ENCODE measurements at regions not wholly inside any gene's neighbourhood (a gene's known extent, or its start where the extent isn't known, plus 50 kb on each side); places are given as distances from the start of the nearest gene placed in this dataset.

- no peak for DNase-seq
These were observed 476.8 kb upstream of the DEPDC1 start for GRCh38 chr1:68973459-68974244.

GRCh38 chr1:68974447-68974846, 477.6 kb upstream of the DEPDC1 start:
- no peak for DNase-seq

DNA sequence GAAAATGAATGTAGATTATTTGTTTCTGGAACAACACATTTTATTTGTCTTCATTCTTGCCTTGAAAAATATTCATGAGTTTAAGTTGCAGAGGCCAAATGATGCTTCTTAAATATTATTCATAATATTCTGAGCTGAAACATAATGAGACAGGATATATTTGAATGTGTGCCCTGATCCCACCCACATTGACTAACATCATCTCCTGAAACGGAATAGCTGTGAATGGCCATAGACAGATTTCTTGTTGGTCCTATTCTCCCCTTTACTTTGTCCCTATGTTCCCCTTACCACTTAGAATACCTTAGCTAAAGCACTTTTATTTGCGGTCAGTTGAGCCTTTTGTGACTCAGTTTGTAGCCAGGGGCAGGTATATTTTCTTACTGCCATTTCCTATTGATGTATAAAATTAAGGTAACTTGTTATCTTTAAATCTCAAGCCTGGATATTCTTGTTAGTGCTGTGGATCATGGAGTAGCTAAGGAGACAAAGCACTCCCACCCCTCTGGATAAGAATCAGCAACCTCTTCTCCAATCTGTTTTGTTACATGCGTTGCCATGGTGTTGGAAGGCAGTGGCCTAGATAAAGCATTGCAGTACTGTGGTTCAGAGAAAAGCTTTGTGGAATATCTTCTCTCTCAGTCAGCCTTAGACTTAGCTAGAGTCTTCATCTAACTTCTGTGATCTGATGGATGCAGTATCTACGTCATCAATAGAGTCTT, 478.5 kb upstream of the DEPDC1 start:
- DNase-seq: no peak

GRCh38 chr1:68976916-68977610, 480.2 kb upstream of the DEPDC1 start:
- DNase-seq: no peak

DNA sequence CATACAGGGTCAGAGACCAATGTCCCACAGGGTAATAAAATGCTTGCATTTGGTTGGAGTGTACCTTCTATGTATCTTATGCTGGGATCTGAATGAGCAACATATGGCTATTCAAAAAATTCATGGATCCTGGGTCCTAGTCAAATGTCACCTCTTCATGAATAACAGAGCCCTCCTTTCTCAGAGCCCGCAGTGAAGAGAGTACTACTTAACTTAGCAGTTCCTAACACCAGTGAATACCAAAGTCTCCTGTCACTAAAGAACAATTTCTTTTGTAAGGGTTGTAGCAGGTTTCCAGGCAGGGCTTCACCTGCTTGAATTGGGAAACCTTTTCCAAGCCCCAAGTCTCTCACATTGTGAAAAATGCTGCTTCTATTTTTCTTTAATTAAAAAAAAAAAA, 483.0 kb upstream of the DEPDC1 start:
- DNase-seq: no peak

DNA sequence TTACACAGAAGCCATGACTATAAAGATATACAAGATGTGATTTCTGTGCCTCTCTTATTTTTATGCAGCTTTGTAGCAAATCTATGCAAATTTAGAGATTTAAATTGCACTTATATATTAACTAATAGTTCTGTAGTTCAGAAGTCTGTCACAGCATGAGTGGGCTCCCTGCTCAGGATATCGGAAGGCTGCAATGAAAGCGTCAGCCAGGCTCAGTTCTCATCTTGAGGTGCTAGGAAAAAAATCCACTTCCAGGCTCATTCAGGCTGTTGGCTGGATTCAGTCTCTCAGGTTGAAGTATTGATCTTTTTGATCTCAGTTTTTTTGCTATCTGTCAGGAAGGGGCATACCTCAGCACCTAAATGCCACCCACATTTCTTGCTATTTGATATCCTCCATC, 487.4 kb upstream of the DEPDC1 start:
- DNase-seq: no peak

- no peak for DNase-seq
These were observed 497.2 kb upstream of the DEPDC1 start for GRCh38 chr1:68994096-68994495.

DNA sequence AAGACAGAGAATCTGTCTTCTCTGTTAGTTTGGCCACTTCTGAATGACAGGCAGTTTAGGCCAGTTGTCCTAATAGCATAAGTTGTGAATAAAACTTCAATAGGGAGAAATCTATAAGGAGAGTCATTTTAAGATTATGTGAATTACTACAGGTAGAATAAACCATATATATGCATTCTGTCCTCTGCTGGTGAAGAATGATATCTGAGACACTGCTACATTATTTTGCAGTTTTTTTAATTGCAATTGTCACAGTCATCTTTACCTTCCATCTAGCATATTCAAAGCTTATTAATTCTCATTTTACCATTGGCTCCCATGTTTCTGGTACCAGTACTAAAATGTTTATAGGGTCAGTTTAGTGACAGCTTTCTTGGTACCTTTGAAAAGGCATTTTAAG, 519.6 kb upstream of the DEPDC1 start:
- DNase-seq: no peak

GRCh38 chr1:69029649-69030048, 532.8 kb upstream of the DEPDC1 start:
- DNase-seq: no peak

DNA sequence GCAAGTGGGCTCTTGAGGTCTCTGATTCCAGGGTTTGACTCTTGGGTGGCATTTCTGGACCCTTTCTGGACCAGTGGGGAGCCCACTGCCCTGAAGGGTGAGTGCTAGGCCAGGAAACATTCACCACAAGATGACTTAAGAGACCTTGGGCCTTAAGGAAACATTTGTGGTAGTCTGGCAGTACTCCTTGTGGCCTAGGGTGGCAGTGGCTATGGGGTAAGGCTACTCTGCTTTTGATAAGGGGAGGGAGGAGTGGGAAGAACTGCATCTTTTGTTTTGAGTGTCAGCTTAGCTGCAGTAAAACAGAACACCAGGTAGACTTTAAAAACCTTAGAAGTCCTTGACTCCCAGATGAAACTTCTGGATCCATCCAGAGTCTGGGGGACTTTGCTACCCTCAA, 529.3 kb upstream of the LRRC7 start:
- no peak for DNase-seq

DNA sequence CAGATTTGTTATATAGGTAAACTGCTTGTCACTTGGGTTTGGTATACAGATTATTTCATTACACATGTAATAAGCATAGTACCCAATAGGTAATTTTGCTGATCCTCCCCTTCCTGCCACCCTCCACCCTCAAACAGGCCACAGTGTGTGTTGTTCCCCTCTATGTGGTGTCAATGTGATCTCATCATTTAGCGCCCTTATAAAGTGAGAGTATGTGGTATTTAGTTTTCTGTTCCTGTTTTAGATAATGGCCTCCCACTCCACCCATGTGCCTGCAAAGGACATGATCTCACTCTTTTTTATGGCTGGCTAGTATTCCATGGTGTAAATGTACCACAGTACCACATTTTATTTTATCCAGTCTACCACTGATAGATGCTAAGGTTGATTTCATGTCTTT, 522.1 kb upstream of the LRRC7 start:
- DNase-seq: no peak

- no peak for DNase-seq
These were observed 512.5 kb upstream of the LRRC7 start for GRCh38 chr1:69055194-69055593.

- no peak for DNase-seq
These were observed 509.3 kb upstream of the LRRC7 start for GRCh38 chr1:69058454-69058853.

DNA sequence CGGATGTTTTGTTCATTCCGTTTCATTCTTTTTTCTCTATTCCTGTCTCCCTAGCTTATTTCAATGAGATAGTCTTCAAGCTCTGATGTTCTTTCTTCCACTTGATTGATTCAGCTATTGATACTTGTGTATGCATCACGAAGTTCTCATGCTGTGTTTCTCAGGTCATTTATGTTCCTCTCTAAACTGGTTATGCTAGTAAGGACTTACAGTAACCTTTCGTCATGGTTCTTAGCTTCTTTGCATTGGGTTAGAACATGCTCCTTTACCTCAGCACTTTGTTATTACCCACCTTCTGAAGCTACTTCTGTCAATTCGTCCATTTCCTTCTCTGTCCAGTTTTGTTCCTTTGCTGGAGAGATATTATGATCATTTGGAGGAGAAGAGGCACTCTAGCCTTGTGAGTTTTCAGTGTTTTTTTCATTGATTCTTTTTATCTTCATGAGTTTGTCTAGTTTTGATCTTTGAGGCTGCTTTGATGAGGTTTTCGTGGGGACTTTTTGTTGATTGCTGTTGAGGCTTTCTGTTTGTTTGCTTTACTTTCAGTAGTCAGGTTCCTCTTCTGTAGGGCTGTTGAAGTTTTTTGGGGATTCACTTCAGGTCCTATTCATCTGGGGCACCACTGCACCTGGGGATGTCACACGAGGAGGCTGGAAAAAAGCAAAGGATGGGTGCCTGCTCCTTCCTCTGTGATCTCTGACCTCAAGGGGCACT, 496.9 kb upstream of the LRRC7 start:
- no peak for DNase-seq

DNA sequence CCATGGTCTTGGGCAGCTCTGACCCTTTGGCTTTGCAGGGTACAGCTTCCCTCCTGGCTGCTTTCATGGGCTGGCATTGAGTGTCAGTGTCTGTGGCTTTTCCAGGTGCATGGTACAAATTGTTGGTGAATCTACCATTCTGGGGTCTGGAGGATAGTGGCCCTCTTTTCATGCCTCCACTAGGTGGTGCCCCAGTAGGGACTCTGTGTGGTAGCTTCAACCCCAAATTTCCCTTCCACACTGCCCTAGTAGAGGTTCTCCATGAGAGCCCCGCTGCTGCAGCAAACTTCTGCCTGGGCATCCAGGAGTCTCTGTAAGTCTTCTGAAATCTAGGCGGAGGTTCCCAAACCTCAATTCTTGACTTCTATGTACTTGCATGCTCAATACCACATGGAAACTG, 494.5 kb upstream of the LRRC7 start:
- no peak for DNase-seq

GRCh38 chr1:69076631-69077030, 491.1 kb upstream of the LRRC7 start:
- DNase-seq: no peak

DNA sequence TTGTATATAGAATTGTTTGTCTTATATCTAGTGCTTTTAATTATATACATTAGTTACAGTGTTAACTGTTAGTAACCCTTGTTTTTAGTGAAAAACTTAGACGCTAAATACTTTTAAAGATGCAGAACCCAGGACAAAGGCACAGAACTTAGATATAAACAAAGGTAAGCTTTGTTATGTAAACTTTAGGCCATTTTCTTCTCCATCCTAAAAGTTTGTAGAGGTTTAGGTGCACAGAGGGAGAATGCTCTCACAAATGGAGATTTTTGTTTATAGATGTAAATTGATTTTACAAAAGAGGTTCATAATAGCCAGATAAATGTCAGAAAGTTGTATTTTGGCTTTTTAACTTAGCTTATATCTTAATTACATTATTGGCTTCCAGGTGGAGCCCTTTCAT, 490.5 kb upstream of the LRRC7 start:
- DNase-seq: no peak

DNA sequence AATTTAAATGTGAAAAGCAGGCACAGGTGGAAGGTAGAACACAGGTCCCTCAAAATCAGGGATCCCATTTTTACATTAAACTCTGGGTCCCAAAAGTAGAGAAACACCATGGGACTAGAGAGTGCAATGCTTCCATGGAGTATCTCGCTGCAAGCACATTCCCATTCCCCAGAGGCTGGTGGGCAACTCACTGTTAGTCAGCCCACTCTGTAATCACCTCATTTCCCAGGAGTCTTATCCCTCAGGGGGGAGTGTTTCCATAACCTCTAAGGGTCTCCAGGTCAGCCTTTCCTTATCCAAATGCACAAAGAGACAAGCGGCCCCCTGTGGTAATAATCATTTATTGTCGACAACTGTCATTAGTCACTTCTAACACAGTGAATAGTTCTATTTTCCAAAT, 490.1 kb upstream of the LRRC7 start:
- no peak for DNase-seq

GRCh38 chr1:69081668-69082067, 486.1 kb upstream of the LRRC7 start:
- DNase-seq: no peak

DNA sequence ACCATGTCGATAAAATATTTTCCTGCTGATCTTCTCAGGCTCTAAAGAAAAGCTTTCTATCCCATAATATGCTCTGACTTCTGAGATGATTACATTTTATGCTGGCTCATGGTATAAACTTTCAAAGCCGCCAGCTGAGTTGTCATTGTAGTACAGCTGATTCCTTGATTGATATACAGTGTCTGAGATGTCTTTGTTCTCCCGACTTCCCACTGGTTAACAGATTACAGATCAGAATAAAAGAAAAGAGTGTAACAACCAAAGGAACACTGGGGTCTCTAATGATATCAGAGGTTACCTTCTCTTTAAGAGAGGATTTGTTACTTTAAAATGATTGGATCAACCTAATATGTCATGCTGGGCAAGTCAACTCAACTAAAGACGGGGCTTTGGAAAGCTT, 485.4 kb upstream of the LRRC7 start:
- DNase-seq: no peak

GRCh38 chr1:69086148-69086547, 481.6 kb upstream of the LRRC7 start:
- DNase-seq: no peak

- no peak for DNase-seq
These were observed 479.2 kb upstream of the LRRC7 start for GRCh38 chr1:69088571-69088970.

DNA sequence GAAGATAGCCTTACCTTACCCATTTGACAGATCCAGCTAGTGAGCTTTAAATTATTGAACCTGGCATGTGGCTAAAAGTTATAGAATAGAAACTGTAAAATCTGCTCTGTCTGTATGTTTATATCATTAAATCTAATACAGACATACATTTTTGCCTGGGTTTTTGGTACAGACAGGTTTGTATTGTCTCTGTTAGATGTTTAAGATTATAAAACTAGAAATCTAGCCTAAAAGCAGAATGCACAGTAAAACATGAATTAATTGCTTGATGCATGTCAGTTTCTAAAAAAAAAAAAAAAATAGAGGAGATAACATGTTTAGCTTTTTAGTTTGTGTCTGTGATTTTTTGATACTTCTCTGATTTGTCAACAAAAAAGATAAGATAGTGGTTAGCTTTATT, 477.6 kb upstream of the LRRC7 start:
- no peak for DNase-seq
